ENCODE measurements at regions not wholly inside any gene's neighbourhood (a gene's known extent, or its start where the extent isn't known, plus 50 kb on each side); places are given as distances from the start of the nearest gene placed in this dataset.

GRCh38 chr3:66592016-66592761, 91.4 kb upstream of the LRIG1 start:
- peak in 1 of 2 donors; percentile 10 for DNase-seq (ENCODE audit: low read depth in 2 of 2)
- no peak for TF ChIP-seq CTCF (IDR thresholded peaks at IDR 0.05; ENCODE audit: low read depth, low read length)
- H3K4me3 ChIP-seq (replicated peaks in 1 of 2; ENCODE audit: low read depth in 2 of 2, low read length in 2 of 2): no peak overlapping the region

GRCh38 chr3:66592927-66593625, 92.3 kb upstream of the LRIG1 start:
- H3K4me3 ChIP-seq (replicated peaks in 1 of 2; ENCODE audit: low read depth in 2 of 2, low read length in 2 of 2): no peak overlapping the region
- DNase-seq (ENCODE audit: low read depth in 2 of 2): peak in 1 of 2 donors; percentile 1
- no peak for TF ChIP-seq CTCF (IDR thresholded peaks at IDR 0.05; ENCODE audit: low read depth, low read length)

GRCh38 chr3:66593978-66594377, 93.2 kb upstream of the LRIG1 start:
- no peak overlapping the region for H3K4me3 ChIP-seq (replicated peaks in 1 of 2; ENCODE audit: low read depth in 2 of 2, low read length in 2 of 2)
- peak; percentile 26 to 95 for DNase-seq (ENCODE audit: low read depth in 2 of 2)
- no peak for TF ChIP-seq CTCF (IDR thresholded peaks at IDR 0.05; ENCODE audit: low read depth, low read length)

GRCh38 chr3:66597308-66597863, 96.6 kb upstream of the LRIG1 start:
- no peak overlapping the region for H3K4me3 ChIP-seq (replicated peaks in 1 of 2; ENCODE audit: low read depth in 2 of 2, low read length in 2 of 2)
- TF ChIP-seq CTCF (IDR thresholded peaks at IDR 0.05; ENCODE audit: low read depth, low read length): no peak
- no peak for DNase-seq (ENCODE audit: low read depth in 2 of 2)

GRCh38 chr3:66598168-66598567, 97.3 kb upstream of the LRIG1 start:
- TF ChIP-seq CTCF (IDR thresholded peaks at IDR 0.05; ENCODE audit: low read depth, low read length): no peak
- no peak overlapping the region for H3K4me3 ChIP-seq (replicated peaks in 1 of 2; ENCODE audit: low read depth in 2 of 2, low read length in 2 of 2)
- DNase-seq (ENCODE audit: low read depth in 2 of 2): peak in 1 of 2 donors; percentile 40

- no peak for TF ChIP-seq CTCF (IDR thresholded peaks at IDR 0.05; ENCODE audit: low read depth, low read length)
- peak in 1 of 2 donors; percentile 4 for DNase-seq (ENCODE audit: low read depth in 2 of 2)
- no peak overlapping the region for H3K4me3 ChIP-seq (replicated peaks in 1 of 2; ENCODE audit: low read depth in 2 of 2, low read length in 2 of 2)
Observed at GRCh38 chr3:66602237-66602636, 101.4 kb upstream of the LRIG1 start.

Measured in cardiac fibroblast (primary cell).